Stimulated activated CD4-positive, alpha-beta T cell treated with anti-CD3 and anti-CD28 coated beads, Interleukin-4, amount 100 ng/mL, for 1 hour (primary cell): ENCODE measurements at regions not wholly inside any gene's neighbourhood (a gene's known extent, or its start where the extent isn't known, plus 50 kb on each side); places are given as distances from the start of the nearest gene placed in this dataset.

Experiments used
- DNase-seq: peaks from one replicate; pipeline ENCODE4 v3.0.0-alpha.2; 2020

- DNase-seq = no peak
Measured at GRCh38 chr3:22334996-22335395, 584.0 kb upstream of the ZNF385D start.

- DNase-seq = no peak
Measured at GRCh38 chr3:22349215-22349851, 598.3 kb upstream of the ZNF385D start.

GRCh38 chr3:22351806-22352205 lies 600.8 kb upstream of the ZNF385D start:
- no peak for DNase-seq

GRCh38 chr3:22353126-22353525 lies 602.1 kb upstream of the ZNF385D start:
- DNase-seq = no peak

GRCh38 chr3:22358334-22358733 lies 607.3 kb upstream of the ZNF385D start:
- no peak for DNase-seq

GRCh38 chr3:22360164-22360563 lies 609.2 kb upstream of the ZNF385D start:
- DNase-seq = no peak

- no peak for DNase-seq
Measured at GRCh38 chr3:22360970-22361369, 610.0 kb upstream of the ZNF385D start.

GRCh38 chr3:22361521-22361920 lies 610.5 kb upstream of the ZNF385D start:
- DNase-seq = no peak

- no peak for DNase-seq
Measured at GRCh38 chr3:22364851-22365250, 613.8 kb upstream of the ZNF385D start.

- DNase-seq = no peak
Measured at GRCh38 chr3:22366781-22367180, 615.8 kb upstream of the ZNF385D start.

- no peak for DNase-seq
Measured at GRCh38 chr3:22371036-22371435, 620.0 kb upstream of the ZNF385D start.

GRCh38 chr3:22371607-22372291 lies 620.7 kb upstream of the ZNF385D start:
- no peak for DNase-seq

GRCh38 chr3:22372292-22373062 lies 621.5 kb upstream of the ZNF385D start:
- DNase-seq = no peak

GRCh38 chr3:22373182-22373581 lies 622.2 kb upstream of the ZNF385D start:
- no peak for DNase-seq

GRCh38 chr3:22373827-22374226 lies 622.8 kb upstream of the ZNF385D start:
- no peak for DNase-seq

- no peak for DNase-seq
Measured at GRCh38 chr3:22377421-22377820, 626.4 kb upstream of the ZNF385D start.

GRCh38 chr3:22378869-22379268 lies 627.9 kb upstream of the ZNF385D start:
- no peak for DNase-seq

GRCh38 chr3:22380253-22380652 lies 629.2 kb upstream of the ZNF385D start:
- DNase-seq = no peak

GRCh38 chr3:22381564-22381963 lies 630.6 kb upstream of the ZNF385D start:
- DNase-seq = peak; percentile 23

- DNase-seq = no peak
Measured at GRCh38 chr3:22383285-22383684, 632.3 kb upstream of the ZNF385D start.

- DNase-seq = no peak
Measured at GRCh38 chr3:22386107-22386506, 635.1 kb upstream of the ZNF385D start.

GRCh38 chr3:22392286-22392685 lies 641.3 kb upstream of the ZNF385D start:
- no peak for DNase-seq

- DNase-seq = no peak
Measured at GRCh38 chr3:22392859-22393258, 641.8 kb upstream of the ZNF385D start.

GRCh38 chr3:22399566-22399965 lies 648.6 kb upstream of the ZNF385D start:
- DNase-seq = no peak
